RPMI8226 (cell line): ENCODE measurements at regions not wholly inside any gene's neighbourhood (a gene's known extent, or its start where the extent isn't known, plus 50 kb on each side); places are given as distances from the start of the nearest gene placed in this dataset.
A peak's percentile ranks its signal among the peaks of the same experiment; 100 is the strongest.

Experiments used
- DNase-seq: peaks from one replicate; pipeline ENCODE4 v3.0.0-alpha.2; 2015

GRCh38 chr4:97453186-97453585 lies 690.1 kb downstream of the STPG2 start:
- no peak for DNase-seq

GRCh38 chr4:97457253-97457652 lies 686.0 kb downstream of the STPG2 start:
- no peak for DNase-seq

- no peak for DNase-seq
These were observed 675.0 kb downstream of the STPG2 start for GRCh38 chr4:97468272-97468671.

- no peak for DNase-seq
These were observed 667.7 kb downstream of the STPG2 start for GRCh38 chr4:97475621-97476020.

GRCh38 chr4:97477974-97478373 lies 665.3 kb downstream of the STPG2 start:
- no peak for DNase-seq

DNA sequence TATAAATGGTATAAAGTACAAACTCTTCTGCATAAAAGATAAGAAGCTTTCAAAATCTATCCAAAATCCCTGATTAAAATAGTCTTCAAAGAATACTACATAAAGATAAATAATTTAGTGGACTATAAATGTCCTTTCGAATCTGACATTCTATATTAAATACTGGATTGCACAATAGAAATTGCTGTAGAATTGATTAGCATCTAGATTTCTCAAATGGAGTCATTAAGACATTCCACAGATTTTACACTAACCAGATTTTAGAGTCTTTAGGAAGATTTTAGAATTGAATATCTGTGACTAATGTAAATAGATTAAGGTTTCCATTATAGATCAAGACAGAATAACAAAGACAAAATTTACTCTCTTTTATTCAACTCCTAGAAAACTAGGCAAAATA lies 663.9 kb downstream of the STPG2 start:
- no peak for DNase-seq

GRCh38 chr4:97491856-97492255 lies 651.4 kb downstream of the STPG2 start:
- no peak for DNase-seq

GRCh38 chr4:97493815-97494518 lies 649.3 kb downstream of the STPG2 start:
- DNase-seq: no peak

- DNase-seq: no peak
These were observed 646.9 kb downstream of the STPG2 start for GRCh38 chr4:97496298-97496873.

- DNase-seq: no peak
These were observed 644.4 kb downstream of the STPG2 start for GRCh38 chr4:97498875-97499274.

DNA sequence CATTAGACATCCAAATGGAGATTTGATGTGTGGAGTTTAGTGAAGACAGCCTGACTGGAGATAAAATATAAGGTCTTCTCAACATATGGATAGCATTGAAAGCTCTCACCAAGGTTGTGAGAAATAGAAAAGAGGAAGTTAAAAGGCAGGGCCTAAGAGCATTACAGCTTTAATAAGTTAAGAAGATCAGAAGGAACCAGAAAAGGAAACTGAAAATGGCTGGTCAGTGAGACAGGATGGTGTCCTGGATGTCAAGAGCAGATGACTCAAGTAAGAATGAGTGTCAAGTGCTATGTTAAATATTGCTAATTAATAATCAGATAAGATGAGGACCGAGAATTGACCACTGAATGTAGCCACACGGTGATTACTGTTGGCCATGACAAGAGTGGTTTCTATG lies 642.9 kb downstream of the STPG2 start:
- DNase-seq: peak; percentile 25

DNA sequence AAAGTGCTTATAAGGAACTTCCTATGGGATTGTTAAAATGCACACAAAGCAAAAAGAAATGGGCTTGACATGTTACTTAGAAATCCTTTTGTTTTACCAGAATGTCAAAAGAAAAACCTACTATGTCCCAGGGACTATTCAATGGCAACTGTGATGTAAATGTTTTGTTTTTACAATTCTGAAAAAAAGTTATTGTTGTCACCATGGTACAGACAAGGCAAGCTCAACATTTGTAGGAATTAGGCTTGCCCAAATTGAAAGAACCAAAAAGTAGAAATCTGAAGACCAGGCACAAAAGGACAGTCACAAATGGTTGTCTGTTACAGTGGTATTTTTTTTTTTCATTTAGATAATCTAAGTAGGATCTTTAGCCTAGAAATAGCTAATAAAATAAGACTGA lies 638.6 kb downstream of the STPG2 start:
- DNase-seq: no peak

GRCh38 chr4:97507587-97508245 lies 635.6 kb downstream of the STPG2 start:
- no peak for DNase-seq
